SK-N-SH (cell line): ENCODE measurements at regions not wholly inside any gene's neighbourhood (a gene's known extent, or its start where the extent isn't known, plus 50 kb on each side); places are given as distances from the start of the nearest gene placed in this dataset.
A peak's percentile ranks its signal among the peaks of the same experiment; 100 is the strongest.

Source experiments
- CTCF ChIA-PET: fragments of 300-600, 350-600 bp; formaldehyde crosslinking; extraction: SDS; loops from one replicate; lab custom pipeline; 2021; lab: Yijun Ruan, JAX
- POLR2A ChIA-PET: fragments of 350-600 bp; sonication (Branson Sonifier 250); formaldehyde crosslinking; extraction: SDS; loops from one replicate; lab custom pipeline; 2020; ENCODE audit warnings: antibody characterized with exemption, inconsistent platforms; lab: Yijun Ruan, JAX
- DNase-seq: peaks from one replicate; pipeline ENCODE4 v3.0.0; 2012
- H2AFZ ChIP-seq: fragments of 200-600 bp; sonication (generic); 2 replicates; pipeline ENCODE4 v1.8.1; 2016; ENCODE audit warnings: antibody characterized with exemption, mild to moderate bottlenecking, low read depth
- H3F3A ChIP-seq: fragments of 200-600 bp; sonication (generic); replicated peaks from 2 replicates; pipeline ENCODE3; 2016; ENCODE audit warnings: antibody characterized with exemption, mild to moderate bottlenecking; ENCODE audit not compliant: insufficient read depth
- H3K27ac ChIP-seq, 2 experiments: fragments of 200-500 bp in 1 of 2; fragments of 200-600 bp in 1 of 2; sonication (Bioruptor generic) in 1 of 2; sonication (generic), shearing (Covaris generic) in 1 of 2; 2 replicates each; pipeline versions ENCODE4 v1.5.1 to v1.6.1; 2014 to 2016; ENCODE audit warnings: low read depth in 2 of 2, inconsistent platforms in 1 of 2, low read length in 1 of 2, mild to moderate bottlenecking in 1 of 2, mixed read lengths in 1 of 2
- H3K27me3 ChIP-seq: fragments of 200-600 bp; sonication (generic), shearing (Covaris generic); 2 replicates; pipeline ENCODE4 v1.6.1; 2016; ENCODE audit warnings: mixed run types; ENCODE audit not compliant: insufficient read depth
- H3K36me3 ChIP-seq, 2 experiments: fragments of 200-500 bp in 1 of 2; fragments of 200-600 bp in 1 of 2; sonication (Bioruptor generic) in 1 of 2; sonication (generic) in 1 of 2; replicated peaks in 1 of 2; 2 replicates each; pipeline versions ENCODE3 to v1.5.1; 2014 to 2016; ENCODE audit warnings: low read length in 1 of 2, mild to moderate bottlenecking in 1 of 2; ENCODE audit not compliant: insufficient read depth in 2 of 2, control insufficient read depth in 1 of 2
- H3K4me1 ChIP-seq, 2 experiments: fragments of 200-500 bp in 1 of 2; fragments of 200-600 bp in 1 of 2; sonication (Bioruptor generic) in 1 of 2; sonication (generic), shearing (Covaris generic) in 1 of 2; 2 replicates each; pipeline versions ENCODE4 v1.5.1 to v1.6.1; 2014 to 2016; ENCODE audit warnings: low read depth in 1 of 2, low read length in 1 of 2, mixed run types in 1 of 2; ENCODE audit not compliant: insufficient read depth in 2 of 2, control insufficient read depth in 1 of 2
- H3K4me2 ChIP-seq: fragments of 200-600 bp; sonication (generic), shearing (Covaris generic); 2 replicates; pipeline ENCODE4 v1.6.1; 2017; ENCODE audit warnings: mixed run types
- H3K4me3 ChIP-seq, 2 experiments: fragments of 200-500 bp in 1 of 2; fragments of 200-600 bp in 1 of 2; sonication (Bioruptor generic) in 1 of 2; sonication (generic), shearing (Covaris generic) in 1 of 2; 2 replicates each; pipeline versions ENCODE4 v1.5.1 to v1.8.1; 2014 to 2016; ENCODE audit warnings: low read depth in 2 of 2, inconsistent platforms in 1 of 2, low read length in 1 of 2, mild to moderate bottlenecking in 1 of 2, mixed read lengths in 1 of 2, moderate library complexity in 1 of 2
- H3K79me2 ChIP-seq: fragments of 200-600 bp; sonication (generic); 2 replicates; pipeline ENCODE4 v1.8.1; 2017; ENCODE audit warnings: mild to moderate bottlenecking; ENCODE audit not compliant: insufficient read depth
- H3K9ac ChIP-seq: fragments of 200-600 bp; sonication (generic); 2 replicates; pipeline ENCODE4 v1.6.1; 2017; ENCODE audit warnings: mixed run types
- H3K9me2 ChIP-seq: fragments of 200-600 bp; sonication (generic); 2 replicates; pipeline ENCODE4 v1.6.1; 2017; ENCODE audit warnings: mixed run types
- H3K9me3 ChIP-seq: fragments of 200-600 bp; sonication (generic); 2 replicates; pipeline ENCODE4 v1.6.1; 2017; ENCODE audit warnings: mixed run types, mild to moderate bottlenecking, moderate library complexity
- H4K20me1 ChIP-seq: fragments of 200-600 bp; sonication (generic); 2 replicates; pipeline ENCODE4 v1.6.1; 2017; ENCODE audit warnings: mild to moderate bottlenecking, mixed run types; ENCODE audit not compliant: insufficient read depth
- CHD2 ChIP-seq: fragments of 150-350 bp; IDR thresholded peaks from 2 replicates; pipeline ENCODE4 v1.6.1; 2018; ENCODE audit warnings: low read length; ENCODE audit not compliant: partially characterized antibody
- ELF1 ChIP-seq: IDR thresholded peaks from 2 replicates; pipeline ENCODE4 v1.4.0; 2012
- EP300 ChIP-seq, 2 experiments: IDR thresholded peaks; 2 replicates each; pipeline versions ENCODE4 v1.4.0 to v1.6.1; 2012; ENCODE audit warnings: borderline replicate concordance in 1 of 2, low read depth in 1 of 2, low read length in 1 of 2
- FOXJ3 ChIP-seq: sonication (generic); formaldehyde crosslinking; IDR thresholded peaks from 2 replicates; pipeline ENCODE4 v1.5.1; 2020; ENCODE audit warnings: mild to moderate bottlenecking, missing genetic modification reagents
- GATA2 ChIP-seq: sonication (generic); formaldehyde crosslinking; IDR thresholded peaks from 2 replicates; pipeline ENCODE4 v1.5.0; 2020; ENCODE audit warnings: mild to moderate bottlenecking, missing genetic modification reagents
- MXI1 ChIP-seq: IDR thresholded peaks from 2 replicates; pipeline ENCODE4 v1.6.1; 2012; ENCODE audit warnings: mild to moderate bottlenecking, low read depth, low read length, improper control_type of control experiment
- POLR2AphosphoS5 ChIP-seq: IDR thresholded peaks from 2 replicates; pipeline ENCODE4 v1.6.1; 2012; ENCODE audit warnings: low read depth, low read length
- RAD21 ChIP-seq: IDR thresholded peaks from 2 replicates; pipeline ENCODE4 v1.6.1; 2012; ENCODE audit warnings: mild to moderate bottlenecking, low read length
- TAF1 ChIP-seq: IDR thresholded peaks from 2 replicates; pipeline ENCODE4 v1.6.1; 2012; ENCODE audit warnings: low read depth, mild to moderate bottlenecking, low read length, moderate library complexity, borderline replicate concordance
- TCF12 ChIP-seq: IDR thresholded peaks from 2 replicates; pipeline ENCODE4 v1.4.0; 2012
- YY1 ChIP-seq: IDR thresholded peaks from 2 replicates; pipeline ENCODE4 v1.4.0; 2012; ENCODE audit warnings: low read depth, mild to moderate bottlenecking
- WGBS: methylation state at CpG from one replicate; pipeline ENCODE4 v1.1.6; 2017; ENCODE audit warnings: low lambda C conversion rate; 5-methylcytosine and 5-hydroxymethylcytosine counted together
- TF ChIP-seq, protein P1 (sequence below): fragments of 200-600 bp; sonication (generic); IDR thresholded peaks from 2 replicates; pipeline ENCODE4 v1.6.1; 2017; ENCODE audit warnings: antibody characterized with exemption, mild to moderate bottlenecking, moderate library complexity
- TF ChIP-seq, protein P2 (sequence below): IDR thresholded peaks from 2 replicates; pipeline ENCODE4 v1.4.0; 2012; ENCODE audit warnings: low read depth, borderline replicate concordance
- TF ChIP-seq, protein P3 (sequence below): IDR thresholded peaks from 2 replicates; pipeline ENCODE4 v1.6.1; 2012; ENCODE audit warnings: mild to moderate bottlenecking, low read depth, low read length, moderate library complexity
- TF ChIP-seq, protein P4 (sequence below): fragments of 150-350 bp; IDR thresholded peaks from 2 replicates; pipeline ENCODE4 v1.6.1; 2017; ENCODE audit warnings: antibody characterized with exemption, low read length, low read depth, borderline replicate concordance
- TF ChIP-seq, protein P5 (sequence below): IDR thresholded peaks from 2 replicates; pipeline ENCODE4; 2012

DNA sequence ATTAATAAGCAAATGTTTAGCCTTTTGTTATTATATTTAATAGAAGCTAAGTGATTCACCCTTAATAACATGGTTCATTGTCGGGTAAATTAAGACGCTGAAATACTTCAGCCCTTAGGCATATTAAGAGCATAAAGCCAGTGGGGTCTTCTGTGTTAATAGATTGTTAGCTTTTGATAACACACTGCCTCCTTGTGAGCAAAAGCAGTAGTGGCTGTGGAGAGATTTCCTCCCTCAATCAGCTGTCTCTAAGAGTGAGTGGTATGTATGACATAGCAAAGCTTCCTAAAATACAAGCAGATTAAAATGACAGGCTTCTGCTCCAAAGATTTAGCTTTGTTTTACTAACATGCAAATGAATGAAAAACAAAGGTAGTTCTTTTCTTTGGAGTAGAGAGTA lies 143.7 kb upstream of the SYT4 start:
- Histone ChIP-seq H3K27ac (no peak overlapping the region), H3F3A (no peaks in the 10 kb centered on the region), H3K79me2 (no peaks in the 10 kb centered on the region), H3K27me3 (no peaks in the 10 kb centered on the region), H3K4me2 (no peak overlapping the region), H2AFZ (no peak overlapping the region), H3K9me3 (no peaks in the 10 kb centered on the region), H3K36me3 (no peaks in the 10 kb centered on the region), H3K4me1 (peaks cover 0 to 6% of the 10 kb centered on the region in 2 experiments; a peak in 2 of 4 replicates), H3K4me3 (no peak overlapping the region; a peak in 1 of 4 replicates), H4K20me1 (no peaks in the 10 kb centered on the region), H3K9me2 (no peaks in the 10 kb centered on the region), H3K9ac (no peak overlapping the region)
- ChIA-PET CTCF (interaction anchor here (0.6 to 4.6 kb wide), 17 partner anchors 9 to 1306 kb away, joined by 3 to 31 read pairs (median 3); partner anchors contain the start of gene SYT4), POLR2A (no interaction called here)
- no peak for DNase-seq
- 70% methylated on average over 2 of the region's 2 CpGs for WGBS
- no peak for TF ChIP-seq GATA2 (CRISPR knock-in tag)
- peak; percentile 45 for TF ChIP-seq RAD21
- TF ChIP-seq, protein P1, sequence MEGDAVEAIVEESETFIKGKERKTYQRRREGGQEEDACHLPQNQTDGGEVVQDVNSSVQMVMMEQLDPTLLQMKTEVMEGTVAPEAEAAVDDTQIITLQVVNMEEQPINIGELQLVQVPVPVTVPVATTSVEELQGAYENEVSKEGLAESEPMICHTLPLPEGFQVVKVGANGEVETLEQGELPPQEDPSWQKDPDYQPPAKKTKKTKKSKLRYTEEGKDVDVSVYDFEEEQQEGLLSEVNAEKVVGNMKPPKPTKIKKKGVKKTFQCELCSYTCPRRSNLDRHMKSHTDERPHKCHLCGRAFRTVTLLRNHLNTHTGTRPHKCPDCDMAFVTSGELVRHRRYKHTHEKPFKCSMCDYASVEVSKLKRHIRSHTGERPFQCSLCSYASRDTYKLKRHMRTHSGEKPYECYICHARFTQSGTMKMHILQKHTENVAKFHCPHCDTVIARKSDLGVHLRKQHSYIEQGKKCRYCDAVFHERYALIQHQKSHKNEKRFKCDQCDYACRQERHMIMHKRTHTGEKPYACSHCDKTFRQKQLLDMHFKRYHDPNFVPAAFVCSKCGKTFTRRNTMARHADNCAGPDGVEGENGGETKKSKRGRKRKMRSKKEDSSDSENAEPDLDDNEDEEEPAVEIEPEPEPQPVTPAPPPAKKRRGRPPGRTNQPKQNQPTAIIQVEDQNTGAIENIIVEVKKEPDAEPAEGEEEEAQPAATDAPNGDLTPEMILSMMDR = peak; percentile 43

DNA sequence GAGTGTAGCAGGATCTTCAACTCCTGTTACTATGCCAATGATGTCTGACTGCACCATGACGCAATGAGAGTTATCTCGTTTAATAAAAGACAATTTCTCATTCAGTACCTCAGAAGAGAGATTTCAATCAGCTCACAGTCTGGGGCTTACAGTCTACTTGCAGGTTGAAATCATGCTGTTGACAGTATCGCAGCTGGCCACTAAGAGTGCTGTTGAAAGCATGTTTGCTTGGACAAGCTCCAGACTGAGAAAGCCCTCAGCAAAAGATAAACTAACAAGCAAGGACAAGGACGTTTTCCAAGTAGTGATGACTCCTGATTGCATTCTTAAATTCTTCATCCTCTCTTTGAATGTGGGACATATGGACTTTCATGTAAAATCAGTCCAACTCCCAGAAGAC lies 145.2 kb upstream of the SYT4 start:
- ChIA-PET CTCF (interaction anchor here (0.7 to 4.6 kb wide), 17 partner anchors 9 to 1308 kb away, joined by 3 to 31 read pairs (median 4); partner anchors contain the start of gene SYT4), POLR2A (no interaction called here)
- no peak overlapping the region for H3K27ac ChIP-seq
- no peaks in the 10 kb centered on the region for H3K27me3 ChIP-seq
- 3% methylated on average over 4 of the region's 4 CpGs for WGBS
- no peak overlapping the region for H3K4me2 ChIP-seq
- peak; percentile 47 for DNase-seq
- TF ChIP-seq YY1 (no peak), ELF1 (no peak), CHD2 (peak; percentile 53), FOXJ3 (CRISPR knock-in tag) (0 out of 2 replicates have a peak, but pooled peaks have one; percentile 24), TCF12 (no peak), GATA2 (CRISPR knock-in tag) (peak; percentile 86), MXI1 (peak; percentile 60; the same call in 1 of the 2 replicates), POLR2AphosphoS5 (no peak), EP300 (IDR thresholded peaks at IDR 0.05; ENCODE audit: borderline replicate concordance in 1 of 2, low read depth in 1 of 2, low read length in 1 of 2) (0 out of 4 replicates have a peak, but pooled peaks of 1 of the 2 experiments have one; percentile 42), TAF1 (no peak), RAD21 (peak; percentile 47)
- TF ChIP-seq, protein P2, sequence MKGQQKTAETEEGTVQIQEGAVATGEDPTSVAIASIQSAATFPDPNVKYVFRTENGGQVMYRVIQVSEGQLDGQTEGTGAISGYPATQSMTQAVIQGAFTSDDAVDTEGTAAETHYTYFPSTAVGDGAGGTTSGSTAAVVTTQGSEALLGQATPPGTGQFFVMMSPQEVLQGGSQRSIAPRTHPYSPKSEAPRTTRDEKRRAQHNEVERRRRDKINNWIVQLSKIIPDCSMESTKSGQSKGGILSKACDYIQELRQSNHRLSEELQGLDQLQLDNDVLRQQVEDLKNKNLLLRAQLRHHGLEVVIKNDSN = no peak
- TF ChIP-seq, protein P3, sequence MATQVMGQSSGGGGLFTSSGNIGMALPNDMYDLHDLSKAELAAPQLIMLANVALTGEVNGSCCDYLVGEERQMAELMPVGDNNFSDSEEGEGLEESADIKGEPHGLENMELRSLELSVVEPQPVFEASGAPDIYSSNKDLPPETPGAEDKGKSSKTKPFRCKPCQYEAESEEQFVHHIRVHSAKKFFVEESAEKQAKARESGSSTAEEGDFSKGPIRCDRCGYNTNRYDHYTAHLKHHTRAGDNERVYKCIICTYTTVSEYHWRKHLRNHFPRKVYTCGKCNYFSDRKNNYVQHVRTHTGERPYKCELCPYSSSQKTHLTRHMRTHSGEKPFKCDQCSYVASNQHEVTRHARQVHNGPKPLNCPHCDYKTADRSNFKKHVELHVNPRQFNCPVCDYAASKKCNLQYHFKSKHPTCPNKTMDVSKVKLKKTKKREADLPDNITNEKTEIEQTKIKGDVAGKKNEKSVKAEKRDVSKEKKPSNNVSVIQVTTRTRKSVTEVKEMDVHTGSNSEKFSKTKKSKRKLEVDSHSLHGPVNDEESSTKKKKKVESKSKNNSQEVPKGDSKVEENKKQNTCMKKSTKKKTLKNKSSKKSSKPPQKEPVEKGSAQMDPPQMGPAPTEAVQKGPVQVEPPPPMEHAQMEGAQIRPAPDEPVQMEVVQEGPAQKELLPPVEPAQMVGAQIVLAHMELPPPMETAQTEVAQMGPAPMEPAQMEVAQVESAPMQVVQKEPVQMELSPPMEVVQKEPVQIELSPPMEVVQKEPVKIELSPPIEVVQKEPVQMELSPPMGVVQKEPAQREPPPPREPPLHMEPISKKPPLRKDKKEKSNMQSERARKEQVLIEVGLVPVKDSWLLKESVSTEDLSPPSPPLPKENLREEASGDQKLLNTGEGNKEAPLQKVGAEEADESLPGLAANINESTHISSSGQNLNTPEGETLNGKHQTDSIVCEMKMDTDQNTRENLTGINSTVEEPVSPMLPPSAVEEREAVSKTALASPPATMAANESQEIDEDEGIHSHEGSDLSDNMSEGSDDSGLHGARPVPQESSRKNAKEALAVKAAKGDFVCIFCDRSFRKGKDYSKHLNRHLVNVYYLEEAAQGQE = no peak
- TF ChIP-seq, protein P4, sequence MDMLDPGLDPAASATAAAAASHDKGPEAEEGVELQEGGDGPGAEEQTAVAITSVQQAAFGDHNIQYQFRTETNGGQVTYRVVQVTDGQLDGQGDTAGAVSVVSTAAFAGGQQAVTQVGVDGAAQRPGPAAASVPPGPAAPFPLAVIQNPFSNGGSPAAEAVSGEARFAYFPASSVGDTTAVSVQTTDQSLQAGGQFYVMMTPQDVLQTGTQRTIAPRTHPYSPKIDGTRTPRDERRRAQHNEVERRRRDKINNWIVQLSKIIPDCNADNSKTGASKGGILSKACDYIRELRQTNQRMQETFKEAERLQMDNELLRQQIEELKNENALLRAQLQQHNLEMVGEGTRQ = no peak
- TF ChIP-seq, protein P5, sequence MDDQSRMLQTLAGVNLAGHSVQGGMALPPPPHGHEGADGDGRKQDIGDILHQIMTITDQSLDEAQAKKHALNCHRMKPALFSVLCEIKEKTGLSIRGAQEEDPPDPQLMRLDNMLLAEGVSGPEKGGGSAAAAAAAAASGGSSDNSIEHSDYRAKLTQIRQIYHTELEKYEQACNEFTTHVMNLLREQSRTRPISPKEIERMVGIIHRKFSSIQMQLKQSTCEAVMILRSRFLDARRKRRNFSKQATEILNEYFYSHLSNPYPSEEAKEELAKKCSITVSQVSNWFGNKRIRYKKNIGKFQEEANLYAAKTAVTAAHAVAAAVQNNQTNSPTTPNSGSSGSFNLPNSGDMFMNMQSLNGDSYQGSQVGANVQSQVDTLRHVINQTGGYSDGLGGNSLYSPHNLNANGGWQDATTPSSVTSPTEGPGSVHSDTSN = no peak
- H3K79me2 ChIP-seq = no peaks in the 10 kb centered on the region
- no peaks in the 10 kb centered on the region for H3K9me2 ChIP-seq
- H3K4me1 ChIP-seq = peaks cover 0 to 6% of the 10 kb centered on the region in 2 experiments; a peak in 2 of 4 replicates
- no peak overlapping the region; a peak in 1 of 4 replicates for H3K4me3 ChIP-seq
- H3K9me3 ChIP-seq = no peaks in the 10 kb centered on the region
- H3K36me3 ChIP-seq = no peaks in the 10 kb centered on the region
- H4K20me1 ChIP-seq = no peaks in the 10 kb centered on the region
- no peak overlapping the region for H2AFZ ChIP-seq
- H3K9ac ChIP-seq = no peak overlapping the region
- no peaks in the 10 kb centered on the region for H3F3A ChIP-seq
